ENCODE measurements at regions not wholly inside any gene's neighbourhood (a gene's known extent, or its start where the extent isn't known, plus 50 kb on each side); places are given as distances from the start of the nearest gene placed in this dataset.

DNA sequence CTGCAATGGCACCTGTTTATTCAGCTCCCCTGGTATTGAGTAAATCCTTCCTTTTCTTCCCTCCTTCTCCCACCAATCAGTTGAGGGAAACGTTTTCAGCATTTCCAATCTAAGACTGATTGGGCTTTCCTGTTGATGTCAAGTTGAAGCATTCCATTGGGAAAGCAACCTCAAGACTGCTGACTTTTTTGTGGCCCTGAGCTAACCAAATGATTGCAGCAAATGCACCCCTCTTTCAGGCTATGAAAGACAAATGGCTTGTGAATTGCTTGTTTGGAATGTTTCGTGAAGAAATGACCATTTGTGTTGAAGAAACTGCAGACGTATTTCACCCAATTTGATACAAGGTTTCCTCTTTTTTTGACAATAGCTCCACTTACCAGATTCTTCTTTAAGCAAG lies 303.5 kb downstream of the EPHA4 start:
- intact Hi-C loops (cut with DNase I) = no loop called here
- ATAC-seq (no peak), DNase-seq (ENCODE audit: low spot score) (no peak)

DNA sequence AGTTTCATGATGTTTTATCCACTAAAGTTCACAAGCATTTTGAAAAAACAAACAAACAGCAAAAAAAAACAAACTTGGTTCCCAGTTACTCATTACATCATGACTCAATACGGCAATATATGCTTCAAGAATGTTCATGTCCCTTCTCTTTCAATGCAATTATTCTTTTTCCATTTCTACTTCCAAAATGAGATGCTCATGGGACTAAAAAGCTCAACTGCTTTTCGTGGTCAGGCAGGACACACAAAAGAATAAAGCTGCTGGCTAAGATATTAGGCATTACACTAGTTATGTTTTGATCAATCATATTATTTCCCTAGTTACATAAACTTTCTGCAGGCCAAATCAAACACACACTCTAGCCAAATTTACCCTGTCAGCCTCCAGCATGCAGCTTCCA lies 301.3 kb downstream of the EPHA4 start:
- intact Hi-C loops (cut with DNase I) = no loop called here
- ATAC-seq (no peak), DNase-seq (ENCODE audit: low spot score) (no peak)

DNA sequence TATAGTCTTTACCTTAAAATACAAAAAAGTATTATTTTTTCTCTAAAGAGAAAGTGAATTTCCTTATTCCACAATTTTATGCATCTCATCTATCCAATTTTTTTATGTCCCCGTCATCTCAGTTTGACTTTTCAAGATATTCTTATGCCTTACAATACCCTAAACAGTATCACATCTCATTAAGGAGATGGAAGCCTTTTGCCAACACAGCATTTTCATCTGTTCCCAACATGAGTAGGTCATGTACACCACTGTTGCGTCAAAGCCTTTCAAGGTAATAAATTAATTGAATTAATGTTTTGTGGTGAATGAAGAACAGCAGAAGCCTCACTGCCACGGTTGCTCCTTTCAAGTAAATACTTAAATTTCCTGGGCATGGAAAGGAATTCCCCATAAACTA lies 299.4 kb downstream of the EPHA4 start:
- DNase-seq (ENCODE audit: low spot score) (no peak), ATAC-seq (no peak)
- intact Hi-C loops (cut with DNase I) = no loop called here

GRCh38 chr2:221276033-221276432 lies 296.1 kb downstream of the EPHA4 start:
- no peak for DNase-seq (ENCODE audit: low spot score)
- no peak for ATAC-seq

DNA sequence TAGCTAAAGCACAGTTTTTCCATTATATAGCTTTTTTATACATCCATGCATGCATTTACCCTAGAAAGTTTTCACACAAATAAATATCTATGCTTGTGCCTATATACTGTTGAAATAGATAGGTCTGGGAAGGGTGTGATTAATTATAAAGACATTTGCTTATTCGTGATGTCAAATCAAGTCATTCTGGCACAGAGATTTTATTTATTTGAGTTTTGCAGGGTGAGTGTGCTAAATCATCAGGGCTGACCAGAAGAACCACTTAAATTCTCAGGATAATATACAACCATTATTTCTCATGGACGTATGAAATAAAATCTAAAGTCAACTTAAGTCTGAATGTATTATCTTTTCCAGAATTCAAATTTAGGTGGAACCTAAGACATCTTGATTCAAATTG lies 295.5 kb downstream of the EPHA4 start:
- intact Hi-C loops (cut with DNase I) = no loop called here
- ATAC-seq = no peak
- no peak for DNase-seq (ENCODE audit: low spot score)

More at GRCh38 chr2:221276033-221276432, 296.1 kb downstream of the EPHA4 start:
- intact Hi-C loops (cut with DNase I) = no loop called here

- intact Hi-C loops (cut with DNase I) = no loop called here
- DNase-seq (ENCODE audit: low spot score) (no peak), ATAC-seq (no peak)
These were observed 289.7 kb downstream of the EPHA4 start for GRCh38 chr2:221282386-221282785.

GRCh38 chr2:221283896-221284545 lies 288.1 kb downstream of the EPHA4 start:
- no peak for DNase-seq (ENCODE audit: low spot score)
- no peak for ATAC-seq
- intact Hi-C loops (cut with DNase I) = no loop called here

GRCh38 chr2:221285148-221285547 lies 287.0 kb downstream of the EPHA4 start:
- ATAC-seq (no peak), DNase-seq (ENCODE audit: low spot score) (no peak)
- intact Hi-C loops (cut with DNase I) = no loop called here

DNA sequence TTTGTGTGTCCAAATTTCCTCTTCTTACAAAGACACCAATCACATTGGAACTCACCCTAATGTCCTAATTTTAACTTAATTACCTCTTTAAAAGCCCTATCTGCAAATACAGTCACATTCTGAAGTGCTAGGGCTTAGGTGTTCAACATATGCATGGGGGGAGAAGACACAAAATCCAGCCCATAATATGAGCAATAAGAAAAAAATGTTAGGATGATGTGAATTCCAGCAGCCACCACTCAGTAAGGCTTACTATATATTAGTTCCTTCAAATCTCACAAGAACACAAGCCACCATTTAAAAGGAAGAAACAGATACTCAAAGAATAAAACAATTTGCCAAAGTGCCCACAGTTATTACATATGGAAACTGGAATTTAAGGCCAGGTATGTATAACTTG lies 285.7 kb downstream of the EPHA4 start:
- no peak for ATAC-seq
- intact Hi-C loops (cut with DNase I) = no loop called here
- no peak for DNase-seq (ENCODE audit: low spot score)

- ATAC-seq = no peak
- DNase-seq (ENCODE audit: low spot score) = no peak
- intact Hi-C loops (cut with DNase I) = no loop called here
These were observed 282.7 kb downstream of the EPHA4 start for GRCh38 chr2:221289389-221289788.

DNA sequence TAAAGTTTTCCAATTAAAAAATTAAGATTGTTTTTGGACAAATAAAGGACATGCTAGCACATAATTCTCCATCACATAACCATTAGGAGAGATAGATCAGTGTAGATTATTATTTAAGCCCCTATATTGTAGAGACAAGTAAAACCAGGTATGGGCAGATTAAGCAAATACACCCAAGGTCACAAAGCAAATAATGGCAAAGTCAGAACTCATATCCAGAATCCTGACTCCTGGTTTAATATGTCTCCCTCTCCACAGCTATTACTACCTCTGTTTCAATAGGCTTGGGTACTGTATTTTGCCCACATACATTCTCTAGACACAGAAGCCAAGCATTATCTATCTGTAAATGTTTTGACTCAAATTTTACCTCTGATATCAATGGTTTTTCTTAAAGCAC lies 282.3 kb downstream of the EPHA4 start:
- ATAC-seq = no peak

GRCh38 chr2:221293949-221294742 lies 278.0 kb downstream of the EPHA4 start:
- no peak for ATAC-seq
- DNase-seq (ENCODE audit: low spot score) = no peak
- intact Hi-C loops (cut with DNase I) = loop anchor here (10.0 kb wide), 1 partner anchor 389 kb away; no protein-coding TSS in a partner anchor

More for the DNA sequence above, 282.3 kb downstream of the EPHA4 start:
- DNase-seq (ENCODE audit: low spot score) = no peak
- intact Hi-C loops (cut with DNase I) = loop anchor here (10.0 kb wide), 1 partner anchor 385 kb away; no protein-coding TSS in a partner anchor

- no peak for ATAC-seq
- intact Hi-C loops (cut with DNase I) = no loop called here
- no peak for DNase-seq (ENCODE audit: low spot score)
These were observed 267.2 kb downstream of the EPHA4 start for GRCh38 chr2:221304916-221305315.

GRCh38 chr2:221308507-221309066 lies 263.5 kb downstream of the EPHA4 start:
- intact Hi-C loops (cut with DNase I) = no loop called here
- ATAC-seq (no peak), DNase-seq (ENCODE audit: low spot score) (no peak)

DNA sequence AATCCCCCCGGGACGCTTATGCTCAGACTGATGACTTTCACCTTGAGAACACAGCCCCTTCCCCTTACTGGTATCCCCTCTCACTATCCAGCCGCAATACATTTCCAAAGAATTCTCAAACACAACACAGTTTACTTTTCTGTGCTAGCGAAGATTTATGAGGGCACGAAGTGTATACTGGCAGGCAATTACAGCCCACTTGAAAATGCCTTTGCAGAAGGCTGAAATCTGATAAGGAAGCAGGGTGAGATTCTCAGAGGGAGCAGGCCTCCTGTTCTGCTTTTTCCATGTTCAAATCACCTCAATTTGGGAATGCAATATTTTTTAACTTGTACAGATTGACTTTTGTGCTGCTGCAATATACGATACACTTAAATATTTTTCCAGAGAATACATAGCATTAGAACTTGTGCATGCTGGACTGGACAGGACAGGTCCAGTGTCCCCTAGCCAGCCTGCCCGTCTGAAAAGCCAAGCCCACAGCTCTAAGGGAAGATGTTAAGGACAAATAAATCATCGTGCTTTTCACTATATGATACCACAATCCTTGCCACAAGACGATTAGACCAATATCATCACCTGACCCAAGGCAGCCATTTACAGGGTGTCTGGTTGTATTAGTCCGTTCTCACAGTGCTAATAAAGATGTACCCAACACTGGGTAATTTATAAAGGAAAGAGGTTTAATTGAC lies 262.1 kb downstream of the EPHA4 start:
- DNase-seq (ENCODE audit: low spot score) (no peak), ATAC-seq (no peak)
- intact Hi-C loops (cut with DNase I) = no loop called here

GRCh38 chr2:221310730-221311129 lies 261.4 kb downstream of the EPHA4 start:
- no peak for DNase-seq (ENCODE audit: low spot score)
- intact Hi-C loops (cut with DNase I) = no loop called here
- no peak for ATAC-seq

GRCh38 chr2:221312634-221313033 lies 259.5 kb downstream of the EPHA4 start:
- DNase-seq (ENCODE audit: low spot score) (no peak), ATAC-seq (no peak)
- intact Hi-C loops (cut with DNase I) = no loop called here

- DNase-seq (ENCODE audit: low spot score) (no peak), ATAC-seq (no peak)
- intact Hi-C loops (cut with DNase I) = no loop called here
These were observed 257.3 kb downstream of the EPHA4 start for GRCh38 chr2:221314786-221315185.

DNA sequence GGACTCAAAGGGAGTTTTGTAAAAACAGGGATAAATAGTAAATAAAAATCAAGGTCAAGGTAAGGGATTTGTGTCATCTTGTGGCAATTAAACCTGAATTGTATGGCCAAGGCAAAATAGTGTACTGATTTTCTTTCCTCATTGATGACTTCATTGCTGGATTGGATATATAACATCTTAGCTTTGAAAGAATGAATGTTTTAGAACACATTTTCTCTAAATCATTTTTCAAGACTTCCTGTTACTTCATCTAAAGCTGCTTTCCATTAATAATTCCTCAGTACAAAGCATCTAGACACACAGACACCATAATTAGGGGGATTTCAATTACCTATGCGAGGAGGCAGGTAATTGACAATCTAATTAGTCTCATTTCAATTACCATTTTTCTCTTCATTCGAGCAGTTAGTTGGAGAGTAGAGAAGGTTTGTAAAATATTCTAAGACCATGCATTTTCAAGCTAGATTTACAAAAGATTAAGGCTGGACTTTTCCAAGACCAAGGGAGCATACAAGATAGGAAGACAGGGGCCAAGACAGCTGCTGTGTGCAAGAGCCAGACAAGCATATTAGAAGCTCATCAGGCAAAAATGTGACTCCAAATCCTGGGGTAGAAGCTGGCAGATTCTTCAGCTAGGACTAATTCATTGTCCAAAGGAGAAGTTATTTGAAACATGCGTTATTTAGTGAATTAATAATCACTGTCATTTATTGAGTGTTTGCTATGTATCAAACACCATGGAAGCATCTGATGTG lies 253.6 kb downstream of the EPHA4 start:
- no peak for ATAC-seq
- DNase-seq (ENCODE audit: low spot score) = no peak
- intact Hi-C loops (cut with DNase I) = no loop called here
